ENCODE measurements at regions not wholly inside any gene's neighbourhood (a gene's known extent, or its start where the extent isn't known, plus 50 kb on each side); places are given as distances from the start of the nearest gene placed in this dataset.
A peak's percentile ranks its signal among the peaks of the same experiment; 100 is the strongest.

- DNase-seq, result no peak
These were observed 927.7 kb downstream of the TBC1D22A start for GRCh38 chr22:47690166-47690565.

- no peak for DNase-seq
These were observed 925.3 kb downstream of the TBC1D22A start for GRCh38 chr22:47687776-47688175.

GRCh38 chr22:47687346-47687655 is 924.9 kb downstream of the TBC1D22A start:
- DNase-seq, result no peak

GRCh38 chr22:47686594-47687345 is 924.3 kb downstream of the TBC1D22A start:
- no peak for DNase-seq

GRCh38 chr22:47681411-47682165 is 919.1 kb downstream of the TBC1D22A start:
- DNase-seq, result no peak

- no peak for DNase-seq
These were observed 916.3 kb downstream of the TBC1D22A start for GRCh38 chr22:47678636-47679287.

- no peak for DNase-seq
These were observed 915.6 kb downstream of the TBC1D22A start for GRCh38 chr22:47678048-47678447.

- no peak for DNase-seq
These were observed 914.2 kb downstream of the TBC1D22A start for GRCh38 chr22:47676685-47677084.

- no peak for DNase-seq
These were observed 912.1 kb downstream of the TBC1D22A start for GRCh38 chr22:47674600-47674999.

GRCh38 chr22:47673557-47673956 is 911.1 kb downstream of the TBC1D22A start:
- no peak for DNase-seq

- no peak for DNase-seq
These were observed 910.1 kb downstream of the TBC1D22A start for GRCh38 chr22:47672526-47672925.

GRCh38 chr22:47665151-47665550 is 902.7 kb downstream of the TBC1D22A start:
- DNase-seq, result no peak

GRCh38 chr22:47663615-47664605 is 901.5 kb downstream of the TBC1D22A start:
- no peak for DNase-seq

GRCh38 chr22:47659467-47660223 is 897.2 kb downstream of the TBC1D22A start:
- DNase-seq, result peak; percentile 43

- DNase-seq, result no peak
These were observed 895.7 kb downstream of the TBC1D22A start for GRCh38 chr22:47658182-47658581.

- DNase-seq, result no peak
These were observed 894.8 kb downstream of the TBC1D22A start for GRCh38 chr22:47657224-47657623.

- DNase-seq, result no peak
These were observed 894.4 kb downstream of the TBC1D22A start for GRCh38 chr22:47656806-47657205.

GRCh38 chr22:47655930-47656329 is 893.5 kb downstream of the TBC1D22A start:
- DNase-seq, result no peak

GRCh38 chr22:47654922-47655491 is 892.6 kb downstream of the TBC1D22A start:
- DNase-seq, result peak; percentile 7

- no peak for DNase-seq
These were observed 891.5 kb downstream of the TBC1D22A start for GRCh38 chr22:47653921-47654320.

- no peak for DNase-seq
These were observed 889.0 kb downstream of the TBC1D22A start for GRCh38 chr22:47651216-47651987.
